Mesodermal cell (in vitro differentiated cells): ENCODE measurements at regions not wholly inside any gene's neighbourhood (a gene's known extent, or its start where the extent isn't known, plus 50 kb on each side); places are given as distances from the start of the nearest gene placed in this dataset.

ENCODE experiments used
- H3K27ac ChIP-seq: 2 replicates; pipeline ENCODE4 v1.7.0; 2013; ENCODE audit warnings: mild to moderate bottlenecking, low read depth, low read length, moderate library complexity; ENCODE audit not compliant: severe bottlenecking
- H3K36me3 ChIP-seq: 2 replicates; pipeline ENCODE4 v1.7.1; 2013; ENCODE audit warnings: mild to moderate bottlenecking, low read length, moderate library complexity; ENCODE audit not compliant: control insufficient read depth, insufficient read depth
- H3K4me1 ChIP-seq: one replicate; pipeline ENCODE4 v1.7.1; 2013; ENCODE audit warnings: mild to moderate bottlenecking, low read length; ENCODE audit not compliant: insufficient read depth, control insufficient read depth, poor library complexity, severe bottlenecking
- H3K4me3 ChIP-seq: 2 replicates; pipeline ENCODE4 v1.7.0; 2013; ENCODE audit warnings: low read length, control low read depth, mild to moderate bottlenecking; ENCODE audit not compliant: insufficient read depth, poor library complexity, severe bottlenecking; ENCODE audit errors: extremely low read depth
- H3K9me3 ChIP-seq: 2 replicates; pipeline ENCODE4 v1.7.1; 2013; ENCODE audit warnings: mild to moderate bottlenecking, low read length, moderate library complexity; ENCODE audit not compliant: control insufficient read depth
- WGBS, 2 experiments: methylation state at CpG; one replicate each; pipeline ENCODE4 v1.1.5; 2013; ENCODE audit warnings: missing lambda C conversion rate in 2 of 2; ENCODE audit not compliant: insufficient coverage in 2 of 2; 5-methylcytosine and 5-hydroxymethylcytosine counted together

DNA sequence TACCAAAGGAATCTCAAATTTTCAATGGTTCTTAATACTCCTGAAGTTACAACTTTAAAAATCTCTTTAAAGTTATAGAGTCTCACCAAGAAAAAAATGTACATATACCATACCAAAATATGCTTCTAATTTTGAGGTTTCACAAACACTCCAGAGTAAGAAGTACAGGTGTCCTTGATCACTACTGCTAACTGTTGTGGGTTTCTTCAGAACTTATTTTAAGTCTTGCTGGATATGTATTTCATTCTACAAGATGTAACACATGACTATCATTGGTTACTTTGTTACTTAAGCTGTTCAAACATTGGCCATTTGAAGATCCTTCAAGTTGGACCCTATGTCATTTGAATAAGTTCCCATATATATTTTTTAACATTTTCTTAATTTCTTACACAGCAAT, 808.0 kb downstream of the PCDH19 start:
- H3K4me1 ChIP-seq, result no peaks in the 10 kb centered on the region
- no peak overlapping the region for H3K4me3 ChIP-seq
- no peak overlapping the region for H3K27ac ChIP-seq
- no peaks in the 10 kb centered on the region for H3K9me3 ChIP-seq
- H3K36me3 ChIP-seq, result no peaks in the 10 kb centered on the region

DNA sequence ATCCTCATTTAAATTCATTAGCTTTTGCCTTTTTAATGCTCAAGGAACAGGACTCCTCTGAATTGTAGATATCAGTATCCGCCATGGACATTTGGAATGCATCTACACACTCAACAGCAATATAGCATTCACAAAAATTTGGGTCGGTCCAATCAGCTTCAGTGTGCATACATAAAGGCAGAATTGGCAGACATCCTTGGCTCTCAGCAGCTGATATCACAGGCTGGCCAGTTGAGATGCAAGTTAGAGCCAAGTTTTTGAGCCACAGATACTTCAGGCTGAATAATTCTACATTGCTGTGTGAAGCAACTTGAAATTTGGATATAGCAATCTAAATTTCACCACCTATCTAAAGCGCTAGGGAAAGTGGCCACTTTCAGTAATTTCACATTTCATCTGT, 821.1 kb downstream of the PCDH19 start:
- Histone ChIP-seq H3K4me3 (no peak overlapping the region), H3K27ac (no peak overlapping the region), H3K36me3 (no peaks in the 10 kb centered on the region), H3K4me1 (no peaks in the 10 kb centered on the region), H3K9me3 (no peaks in the 10 kb centered on the region)
- 80% methylated on average over 2 of the region's 3 CpGs; no CpG with 5 or more reads in 1 of the 2 experiments for WGBS, 2 experiments

DNA sequence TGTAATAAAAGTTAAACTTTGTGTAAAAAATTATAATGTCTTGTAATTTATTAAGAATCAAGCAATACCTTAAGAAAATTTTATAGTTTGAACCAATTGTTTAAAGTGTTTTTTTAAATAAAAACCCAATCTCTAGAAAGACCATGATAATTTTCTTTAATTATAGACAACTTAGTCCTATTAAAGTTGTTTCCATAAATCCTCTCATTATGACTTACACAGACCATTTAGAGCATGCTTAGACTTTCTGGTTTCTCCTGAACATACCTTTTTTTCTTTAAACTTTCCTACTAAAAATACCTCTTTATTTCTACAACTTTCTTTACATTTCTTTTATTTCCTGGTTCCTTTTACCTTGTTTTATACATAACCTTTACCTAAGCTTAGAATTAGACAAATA, 837.4 kb downstream of the PCDH19 start:
- no peaks in the 10 kb centered on the region for H3K36me3 ChIP-seq
- H3K27ac ChIP-seq, result no peak overlapping the region
- H3K9me3 ChIP-seq, result peaks cover 7% of the 10 kb centered on the region
- H3K4me3 ChIP-seq, result no peak overlapping the region
- no peaks in the 10 kb centered on the region for H3K4me1 ChIP-seq

DNA sequence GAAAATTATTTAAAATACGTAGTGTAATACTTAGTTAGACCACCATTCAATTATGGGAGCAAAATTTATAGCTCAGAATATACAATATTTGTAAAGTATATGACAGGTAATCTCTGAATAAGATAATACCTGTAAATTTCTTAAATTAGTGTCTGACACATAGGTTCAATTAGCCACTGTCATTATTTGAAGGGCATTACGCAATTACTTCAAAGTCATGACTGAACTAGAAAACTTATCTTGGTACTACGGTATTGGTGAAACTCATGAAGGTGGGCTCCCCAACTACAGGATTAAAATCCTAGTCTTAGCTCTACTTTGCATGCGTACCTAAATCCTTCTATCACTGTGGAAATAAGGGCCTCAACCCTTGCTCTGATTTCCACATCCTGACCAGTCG, 860.7 kb downstream of the PCDH19 start:
- H3K36me3 ChIP-seq, result no peaks in the 10 kb centered on the region
- no peak overlapping the region for H3K4me3 ChIP-seq
- no peak overlapping the region for H3K27ac ChIP-seq
- WGBS, 2 experiments, result 80% methylated on average over 1 of the region's 5 CpGs; no CpG with 5 or more reads in 1 of the 2 experiments
- H3K4me1 ChIP-seq, result no peaks in the 10 kb centered on the region
- no peaks in the 10 kb centered on the region for H3K9me3 ChIP-seq

DNA sequence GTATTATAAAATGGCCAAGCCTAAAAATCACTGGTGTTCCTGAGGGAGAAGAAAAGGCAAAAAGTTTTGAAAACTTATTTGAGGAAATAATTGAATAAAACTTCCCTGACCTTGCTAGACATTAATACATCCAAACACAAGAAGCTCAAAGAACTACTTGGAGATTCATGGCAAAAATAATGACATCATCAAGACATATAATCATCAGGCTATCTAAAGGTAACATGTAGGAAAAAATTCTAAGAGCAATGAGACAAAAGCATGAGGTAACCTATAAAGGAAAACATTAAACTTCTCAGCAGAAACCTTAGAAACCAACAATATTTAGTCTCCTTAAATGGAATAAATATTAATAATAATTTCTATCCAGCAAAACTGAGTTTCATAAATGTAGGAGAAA, 887.6 kb downstream of the PCDH19 start:
- H3K27ac ChIP-seq, result no peak overlapping the region
- no peaks in the 10 kb centered on the region for H3K36me3 ChIP-seq
- no peaks in the 10 kb centered on the region for H3K9me3 ChIP-seq
- no peak overlapping the region for H3K4me3 ChIP-seq
- no peaks in the 10 kb centered on the region for H3K4me1 ChIP-seq

DNA sequence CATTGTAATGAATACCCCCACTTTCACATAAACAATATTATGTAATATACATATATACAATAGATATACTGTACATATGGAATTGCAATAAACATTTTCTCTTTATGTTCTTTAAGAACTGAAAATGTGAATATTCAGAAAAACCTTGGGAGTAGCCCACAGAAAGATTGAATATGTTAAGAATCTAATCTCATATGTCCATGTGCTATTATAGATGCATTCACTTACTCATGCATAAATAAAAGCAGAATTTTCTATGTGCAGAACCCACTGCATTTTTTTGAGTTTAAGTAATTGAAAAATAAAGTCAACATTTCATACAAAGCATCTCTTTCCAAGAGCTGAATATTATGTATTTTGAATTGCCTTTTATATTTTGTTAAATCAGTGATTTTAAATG, 902.3 kb downstream of the PCDH19 start:
- no peaks in the 10 kb centered on the region for H3K36me3 ChIP-seq
- H3K4me3 ChIP-seq, result no peak overlapping the region
- no peaks in the 10 kb centered on the region for H3K4me1 ChIP-seq
- no peak overlapping the region for H3K27ac ChIP-seq
- H3K9me3 ChIP-seq, result no peaks in the 10 kb centered on the region

DNA sequence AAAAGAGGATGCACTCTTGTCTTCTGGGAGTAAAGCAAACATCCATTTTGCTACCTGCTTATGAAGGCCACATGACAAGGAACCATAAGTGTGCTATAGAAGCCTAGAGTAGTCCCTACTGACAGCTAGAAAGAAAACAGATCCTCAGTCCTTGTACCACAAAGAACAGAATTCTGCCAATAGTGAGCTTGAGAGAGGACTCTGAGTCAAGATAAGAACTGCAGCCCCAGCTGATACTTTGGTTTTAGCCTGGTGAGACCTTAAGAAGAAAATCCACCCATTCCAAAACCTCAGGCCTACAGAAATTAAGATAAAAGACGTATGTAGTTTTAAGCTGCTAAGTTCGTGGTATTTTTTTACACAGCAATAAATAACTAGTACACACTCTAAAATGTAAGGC, 914.6 kb downstream of the PCDH19 start:
- WGBS, 2 experiments, result 80% methylated on average over 1 of the region's 2 CpGs; no CpG with 5 or more reads in 1 of the 2 experiments
- H3K27ac ChIP-seq, result no peak overlapping the region
- H3K9me3 ChIP-seq, result no peaks in the 10 kb centered on the region
- H3K4me3 ChIP-seq, result no peak overlapping the region
- H3K36me3 ChIP-seq, result no peaks in the 10 kb centered on the region
- H3K4me1 ChIP-seq, result no peaks in the 10 kb centered on the region

DNA sequence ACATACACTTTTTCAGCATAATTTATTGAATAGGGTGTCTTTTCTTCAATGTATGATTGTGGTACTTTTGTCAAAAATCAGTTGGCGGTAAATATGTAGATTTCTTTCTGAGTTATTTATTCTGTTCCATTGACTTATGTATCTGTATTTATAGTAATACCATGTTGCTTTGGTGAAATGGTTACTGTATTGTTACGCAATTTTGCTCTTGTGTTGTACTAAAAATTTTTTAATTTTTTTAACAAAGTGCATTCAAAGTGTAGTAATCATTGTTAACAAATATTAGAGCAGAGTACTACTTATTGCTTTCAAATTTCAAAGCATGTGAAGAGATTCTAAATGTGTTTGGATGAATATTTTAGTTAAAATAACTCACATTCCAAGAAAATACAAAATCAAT, 915.4 kb downstream of the PCDH19 start:
- H3K9me3 ChIP-seq, result no peaks in the 10 kb centered on the region
- WGBS, 2 experiments, result no CpG with 5 or more reads among the region's 2 CpGs

DNA sequence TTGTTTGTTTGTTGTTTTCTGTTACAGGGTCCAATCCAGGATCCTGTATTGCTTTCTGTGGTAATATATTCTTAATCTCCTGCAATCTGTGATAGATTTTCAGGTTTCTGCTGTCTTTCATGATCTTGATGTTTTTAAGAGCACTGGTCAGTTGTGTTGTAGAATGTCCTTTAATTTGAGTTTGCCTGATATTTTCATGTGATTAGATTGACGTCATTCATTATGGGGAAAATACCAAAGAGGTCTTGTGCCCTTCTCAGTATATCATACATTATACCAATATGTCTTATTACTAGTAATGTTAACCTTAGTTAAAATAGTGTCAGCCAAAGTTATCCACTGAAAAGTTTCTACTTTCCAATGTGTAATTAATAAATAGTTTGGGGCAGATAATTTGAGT, 929.3 kb downstream of the PCDH19 start:
- Histone ChIP-seq H3K36me3 (no peaks in the 10 kb centered on the region), H3K9me3 (no peaks in the 10 kb centered on the region), H3K4me1 (no peaks in the 10 kb centered on the region), H3K4me3 (no peak overlapping the region), H3K27ac (no peak overlapping the region)
- WGBS, 2 experiments, result no CpG with 5 or more reads among the region's 1 CpG

More for the DNA sequence above, 915.4 kb downstream of the PCDH19 start:
- Histone ChIP-seq H3K36me3 (no peaks in the 10 kb centered on the region), H3K4me3 (no peak overlapping the region), H3K27ac (no peak overlapping the region), H3K4me1 (no peaks in the 10 kb centered on the region)

DNA sequence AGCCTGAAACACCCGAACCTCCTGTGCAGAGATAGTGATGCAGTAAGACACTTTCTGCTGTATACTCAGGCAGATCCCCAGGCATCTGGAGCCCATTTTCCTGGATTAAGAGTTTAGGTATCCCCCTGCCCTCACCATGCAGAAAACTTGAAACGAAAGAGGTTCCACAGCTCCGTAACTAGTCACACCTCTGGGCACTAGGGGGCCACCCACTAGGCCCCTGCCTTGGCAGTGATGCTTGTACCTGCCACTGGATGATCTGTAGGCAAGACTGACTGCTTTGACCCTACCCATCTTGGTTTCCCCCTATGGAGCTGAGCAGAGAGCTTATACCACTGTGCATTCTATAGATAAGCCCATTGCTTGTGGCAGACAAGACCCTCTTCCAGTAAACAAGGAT, 940.6 kb downstream of the PCDH19 start:
- WGBS, 2 experiments, result 80% methylated on average over 1 of the region's 3 CpGs; no CpG with 5 or more reads in 1 of the 2 experiments
- Histone ChIP-seq H3K36me3 (no peaks in the 10 kb centered on the region), H3K27ac (no peak overlapping the region), H3K4me1 (no peaks in the 10 kb centered on the region), H3K9me3 (no peaks in the 10 kb centered on the region), H3K4me3 (no peak overlapping the region)

DNA sequence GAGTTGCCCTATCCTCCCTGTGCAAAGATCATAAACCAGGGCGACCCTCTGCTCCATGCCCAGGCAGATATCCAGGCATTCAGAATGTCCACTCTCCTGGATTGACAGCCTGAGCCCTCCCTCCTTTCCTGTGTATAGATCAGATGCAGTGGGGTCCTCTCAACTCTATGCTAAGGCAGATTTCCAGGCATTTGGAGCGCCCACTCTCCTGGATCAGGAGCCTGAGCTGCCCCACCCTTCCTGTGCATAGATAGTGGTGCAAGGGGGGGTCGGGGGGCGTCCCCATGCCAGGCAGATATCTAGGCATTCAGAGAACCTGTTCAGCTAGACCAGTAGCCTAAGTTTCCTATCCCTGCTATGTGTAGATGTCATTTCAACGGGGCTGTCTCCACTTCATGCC, 941.1 kb downstream of the PCDH19 start:
- no peak overlapping the region for H3K27ac ChIP-seq
- 83% methylated on average over 1 of the region's 5 CpGs; no CpG with 5 or more reads in 1 of the 2 experiments for WGBS, 2 experiments
- H3K36me3 ChIP-seq, result no peaks in the 10 kb centered on the region
- no peak overlapping the region for H3K4me3 ChIP-seq
- H3K4me1 ChIP-seq, result no peaks in the 10 kb centered on the region
- no peaks in the 10 kb centered on the region for H3K9me3 ChIP-seq

DNA sequence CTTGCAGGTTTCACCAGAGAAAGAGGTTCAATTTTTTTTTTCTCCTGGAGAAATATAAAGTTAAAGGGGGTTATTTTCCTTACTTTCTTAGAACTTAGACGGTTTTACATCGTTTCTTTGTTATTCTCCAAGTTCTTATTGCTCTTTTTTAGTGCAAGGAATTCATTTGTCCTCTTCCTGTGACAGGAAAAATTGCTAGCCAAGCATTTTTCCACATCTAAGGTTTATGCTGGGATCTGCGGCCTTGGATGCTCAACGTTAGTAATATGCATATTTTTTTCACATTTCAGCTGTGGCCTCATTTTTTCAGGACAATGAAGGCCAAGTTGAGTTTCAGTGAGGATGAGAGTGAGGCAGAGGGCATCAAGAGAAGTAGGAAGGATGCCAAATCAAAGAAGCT, 948.9 kb downstream of the PCDH19 start:
- Histone ChIP-seq H3K9me3 (no peaks in the 10 kb centered on the region), H3K4me1 (no peaks in the 10 kb centered on the region), H3K36me3 (no peaks in the 10 kb centered on the region), H3K27ac (no peak overlapping the region), H3K4me3 (no peak overlapping the region)
- WGBS, 2 experiments, result 60% methylated on average over 1 of the region's 4 CpGs; no CpG with 5 or more reads in 1 of the 2 experiments
